ENCODE measurements at regions not wholly inside any gene's neighbourhood (a gene's known extent, or its start where the extent isn't known, plus 50 kb on each side); places are given as distances from the start of the nearest gene placed in this dataset.
A peak's percentile ranks its signal among the peaks of the same experiment; 100 is the strongest.
"Not testable (repeated sequence)": the region's sequence is repeated elsewhere in the genome, so short reads cannot be mapped to it uniquely, and the experiment has no call there.

- no peak for DNase-seq (ENCODE audit: low spot score)
Observed at GRCh38 chr1:242735323-242735722, 210.8 kb upstream of the PLD5 start.

- DNase-seq (ENCODE audit: low spot score) = no peak
Observed at GRCh38 chr1:242731446-242731845, 206.9 kb upstream of the PLD5 start.

DNA sequence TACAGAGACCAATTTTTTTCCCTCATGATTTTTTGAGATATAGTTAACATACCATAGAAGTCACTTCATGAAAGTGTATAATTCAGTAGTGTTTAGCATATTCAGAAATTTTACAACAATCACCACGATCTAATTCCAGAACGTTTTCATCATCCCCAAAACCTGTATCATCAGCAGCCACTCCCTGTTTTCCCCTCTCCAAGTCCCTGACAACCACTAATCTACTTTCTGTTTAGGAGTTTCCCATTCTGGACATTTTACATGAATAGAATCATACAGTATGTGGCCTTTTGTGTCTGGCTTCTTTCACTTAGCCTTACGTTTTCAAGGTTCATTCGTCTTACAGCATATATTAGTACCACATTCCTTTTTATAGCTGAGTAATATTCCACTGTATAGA lies 204.2 kb upstream of the PLD5 start:
- DNase-seq (ENCODE audit: low spot score) = no peak

DNA sequence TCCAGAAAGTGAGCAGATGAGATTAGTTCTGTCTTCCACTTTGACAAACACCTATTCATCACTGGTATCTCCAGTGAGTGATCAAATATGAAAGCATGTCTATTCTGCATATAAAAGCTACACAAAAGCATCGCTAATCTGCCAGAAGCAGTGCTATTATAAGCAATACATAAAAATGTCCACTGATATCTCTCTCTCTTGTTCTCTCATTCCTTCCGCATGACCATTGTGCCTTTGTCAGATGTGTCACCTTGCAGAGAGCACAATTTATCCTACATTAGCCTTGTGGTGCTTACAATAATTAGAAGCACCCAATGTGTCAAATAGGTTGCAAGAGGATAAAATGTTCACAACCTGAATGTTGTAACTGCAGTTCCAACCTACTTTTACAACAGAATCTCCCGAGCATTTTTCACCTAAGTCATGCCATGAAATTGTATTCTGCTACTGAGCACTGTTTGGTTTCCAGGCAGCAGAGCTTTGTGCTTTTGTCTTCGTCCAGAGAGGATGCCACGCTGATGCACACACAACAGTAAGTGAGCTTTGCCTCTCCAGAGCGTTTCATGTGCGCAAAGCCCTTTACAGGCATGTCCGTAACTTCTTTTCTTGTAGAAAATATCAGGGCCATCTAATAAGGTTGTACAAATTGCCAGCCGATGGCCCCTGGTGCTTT lies 198.7 kb upstream of the PLD5 start:
- no peak for DNase-seq (ENCODE audit: low spot score)

DNA sequence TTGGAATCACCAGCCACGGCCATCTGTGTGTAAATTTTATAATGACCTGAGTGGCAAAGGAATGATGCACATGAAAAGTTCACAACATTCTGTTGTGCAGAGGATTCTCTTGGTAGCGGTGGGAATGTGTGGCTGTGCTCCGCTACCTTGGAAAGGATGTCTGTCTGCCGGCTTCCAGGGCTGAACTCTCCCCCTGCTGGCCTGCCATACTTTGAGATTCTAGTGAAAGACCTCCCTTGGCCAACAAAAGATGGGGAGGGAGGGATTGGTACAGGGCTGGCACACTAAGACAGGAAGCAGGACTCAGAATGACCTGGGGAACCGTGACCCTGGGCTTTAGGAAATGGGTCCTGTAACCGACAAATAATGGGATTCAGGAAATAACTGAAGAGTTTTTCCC lies 194.5 kb upstream of the PLD5 start:
- no peak for DNase-seq (ENCODE audit: low spot score)

- DNase-seq (ENCODE audit: low spot score) = no peak
Observed at GRCh38 chr1:242712248-242712647, 187.8 kb upstream of the PLD5 start.

DNA sequence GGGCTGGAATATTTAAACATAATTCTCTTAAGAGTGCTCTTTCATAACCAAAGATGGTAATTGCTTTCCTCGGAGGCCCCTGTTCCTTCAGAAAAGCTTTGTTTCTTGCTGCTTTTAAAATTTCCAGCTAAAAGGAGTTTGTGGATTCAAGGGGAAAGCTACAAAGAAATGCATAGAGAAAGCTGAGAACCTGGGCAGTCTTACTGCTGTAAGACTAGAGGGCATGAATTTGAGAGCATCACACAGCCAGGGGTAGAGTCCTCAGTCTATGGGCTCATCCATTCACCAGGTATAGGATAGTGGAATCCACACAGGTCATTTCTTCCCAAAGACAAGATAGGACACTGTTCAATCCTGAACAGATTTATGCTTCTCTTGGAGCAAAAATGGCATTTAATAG lies 186.3 kb upstream of the PLD5 start:
- no peak for DNase-seq (ENCODE audit: low spot score)

DNA sequence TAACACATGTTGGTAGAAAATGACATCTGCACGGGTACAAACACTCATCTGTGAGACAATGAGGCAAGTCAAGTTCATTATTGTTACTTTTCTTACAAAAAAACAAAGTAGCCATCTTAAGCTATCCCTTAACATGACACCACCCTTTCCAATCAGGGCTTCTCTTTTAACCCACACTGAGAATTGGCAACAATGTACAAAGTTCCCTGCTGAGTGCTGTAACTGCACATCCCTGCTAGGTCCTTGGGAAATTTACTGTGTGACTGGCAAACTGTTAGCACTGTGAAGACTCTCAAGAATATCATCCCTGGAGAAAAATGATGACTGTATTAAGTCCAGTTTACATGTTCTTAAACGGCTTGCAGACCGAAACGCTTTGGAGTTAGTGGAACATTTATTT lies 185.8 kb upstream of the PLD5 start:
- DNase-seq (ENCODE audit: low spot score) = no peak

- no peak for DNase-seq (ENCODE audit: low spot score)
Observed at GRCh38 chr1:242703467-242703866, 179.0 kb upstream of the PLD5 start.

DNA sequence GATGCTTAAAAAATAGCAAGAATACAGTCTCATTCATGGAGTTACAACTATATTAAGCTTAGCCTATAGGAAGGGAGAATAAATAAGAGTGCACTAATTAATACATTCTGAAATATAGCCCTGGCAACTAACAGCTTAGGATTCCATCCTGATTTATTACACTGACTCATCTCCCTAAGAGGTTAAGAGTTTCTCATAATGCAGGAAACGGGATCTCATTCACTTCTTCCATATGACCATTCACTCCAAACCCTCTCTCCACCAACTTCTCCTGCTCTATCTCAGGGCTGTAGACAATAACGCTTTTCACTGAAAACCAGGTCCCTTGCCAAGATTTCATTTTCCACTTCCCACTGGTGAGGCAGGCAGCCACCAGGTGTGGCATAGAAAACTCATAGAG lies 168.5 kb upstream of the PLD5 start:
- no peak for DNase-seq (ENCODE audit: low spot score)

DNA sequence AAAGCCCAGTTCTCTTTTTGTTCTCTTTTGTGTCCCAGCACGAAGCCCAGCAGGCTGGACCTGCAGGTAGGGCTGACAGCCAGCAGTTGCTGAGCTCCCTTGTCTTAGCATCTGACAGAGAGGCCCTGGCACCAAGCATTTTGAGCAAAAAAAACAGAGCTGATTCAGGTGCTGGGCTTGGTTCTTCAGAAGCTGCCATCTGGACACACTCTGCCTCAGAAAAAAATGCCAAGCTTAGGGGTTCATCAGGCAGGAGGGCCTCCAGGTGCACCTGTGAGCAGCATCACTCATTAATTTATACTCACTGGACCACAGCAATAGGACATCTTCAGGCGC lies 167.1 kb upstream of the PLD5 start:
- DNase-seq (ENCODE audit: low spot score) = no peak

GRCh38 chr1:242690849-242691609 lies 166.5 kb upstream of the PLD5 start:
- no peak for DNase-seq (ENCODE audit: low spot score)

DNA sequence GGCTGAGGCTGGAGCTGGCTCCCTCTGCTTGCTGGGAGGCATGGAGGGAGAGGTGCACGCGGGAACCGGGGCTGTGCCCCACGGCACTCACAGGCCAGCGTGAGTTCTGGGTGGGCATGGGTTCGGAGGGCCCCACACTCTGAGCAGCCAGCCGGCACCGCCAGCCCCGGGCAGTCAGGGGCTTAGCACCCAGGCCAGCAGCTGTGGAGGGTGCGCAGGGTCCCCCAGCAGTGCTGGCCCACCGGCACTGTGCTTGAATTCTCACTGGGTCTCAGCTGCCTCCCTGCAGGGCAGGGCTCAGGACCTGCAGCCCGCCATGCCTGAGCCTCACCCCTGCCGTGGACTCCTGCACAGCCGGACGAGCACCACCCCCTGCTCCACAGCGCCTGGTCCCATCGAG lies 164.9 kb upstream of the PLD5 start:
- no peak for DNase-seq (ENCODE audit: low spot score)

- no peak for DNase-seq (ENCODE audit: low spot score)
Observed at GRCh38 chr1:242674951-242675645, 150.6 kb upstream of the PLD5 start.

DNA sequence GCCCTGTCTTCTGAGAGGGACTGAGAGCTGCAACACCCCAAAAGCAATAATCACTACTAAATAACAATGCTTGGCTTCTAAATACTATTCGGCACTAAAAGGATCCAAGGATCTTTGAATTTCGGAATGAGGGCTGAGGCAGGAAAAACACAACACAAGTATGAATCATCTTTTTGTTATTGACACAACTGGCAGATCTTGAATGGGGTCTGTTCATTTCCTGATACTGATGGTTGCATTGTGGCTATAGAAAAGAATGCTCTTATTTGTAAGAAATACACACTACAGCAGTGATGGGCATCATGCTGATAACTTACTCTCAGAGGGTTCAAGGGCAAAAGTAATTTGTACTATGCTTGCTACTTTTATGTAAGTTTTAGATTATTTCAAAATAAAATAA lies 149.2 kb upstream of the PLD5 start:
- DNase-seq (ENCODE audit: low spot score) = no peak

DNA sequence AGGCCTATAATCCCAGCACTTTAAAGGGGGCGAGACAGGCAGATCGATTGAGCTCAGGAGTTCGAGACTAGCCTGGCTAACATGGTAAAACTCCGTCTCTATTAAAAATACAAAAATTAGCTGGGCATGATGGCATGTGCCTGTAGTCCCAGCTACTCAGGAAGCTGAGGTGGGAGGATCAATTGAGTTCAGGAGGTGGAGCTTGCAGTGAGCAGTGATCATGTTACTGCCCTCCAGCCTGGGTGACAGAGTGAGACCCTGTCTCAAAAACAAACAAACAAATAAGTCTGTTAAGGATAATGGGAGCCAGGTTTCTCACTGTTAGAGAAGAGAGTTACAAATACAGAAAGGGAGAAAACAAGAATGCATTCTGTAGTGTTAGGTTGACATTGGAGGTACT lies 148.7 kb upstream of the PLD5 start:
- DNase-seq (ENCODE audit: low spot score) = not testable (repeated sequence)

DNA sequence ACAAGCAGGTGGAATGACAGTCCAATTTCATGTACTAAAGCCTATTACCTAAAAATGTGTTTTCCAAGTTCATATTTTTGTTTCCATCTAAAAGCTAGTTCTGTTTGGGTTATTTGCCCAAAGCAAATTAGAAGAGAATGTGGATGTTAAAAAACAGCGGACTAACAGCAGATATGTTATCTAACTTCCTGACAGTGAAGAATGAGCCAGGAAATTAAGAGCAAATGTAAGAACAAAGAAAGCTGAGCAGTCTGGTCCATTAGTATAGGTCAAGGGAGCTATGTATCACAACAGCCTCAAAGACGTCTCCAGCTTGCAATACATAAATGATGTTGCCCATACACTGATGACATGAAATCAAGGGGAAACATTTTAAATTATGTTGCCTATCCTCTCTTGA lies 145.5 kb upstream of the PLD5 start:
- no peak for DNase-seq (ENCODE audit: low spot score)

DNA sequence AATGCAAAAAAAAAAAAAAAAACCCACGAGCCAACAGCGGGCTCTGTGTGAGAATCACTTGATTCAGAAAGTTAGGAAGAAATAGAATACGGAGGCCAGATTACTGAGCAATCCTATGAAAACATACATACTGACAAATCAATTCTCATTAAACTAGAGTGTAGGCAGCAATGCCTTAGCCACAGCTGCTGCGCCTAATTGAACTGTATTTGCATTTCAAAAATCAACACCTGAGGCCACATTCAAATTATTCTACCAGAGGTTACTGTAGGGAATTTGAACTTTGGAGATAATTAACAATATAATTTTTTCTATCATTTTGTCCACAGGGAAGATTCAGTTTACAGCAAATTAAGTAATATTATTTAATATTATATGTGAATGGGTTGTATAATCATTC lies 138.4 kb upstream of the PLD5 start:
- no peak for DNase-seq (ENCODE audit: low spot score)

GRCh38 chr1:242653772-242654171 lies 129.3 kb upstream of the PLD5 start:
- DNase-seq (ENCODE audit: low spot score) = not testable (repeated sequence)

- peak; percentile 23 for DNase-seq (ENCODE audit: low spot score)
Observed at GRCh38 chr1:242651817-242652216, 127.3 kb upstream of the PLD5 start.

- DNase-seq (ENCODE audit: low spot score) = no peak
Observed at GRCh38 chr1:242641461-242641860, 117.0 kb upstream of the PLD5 start.

DNA sequence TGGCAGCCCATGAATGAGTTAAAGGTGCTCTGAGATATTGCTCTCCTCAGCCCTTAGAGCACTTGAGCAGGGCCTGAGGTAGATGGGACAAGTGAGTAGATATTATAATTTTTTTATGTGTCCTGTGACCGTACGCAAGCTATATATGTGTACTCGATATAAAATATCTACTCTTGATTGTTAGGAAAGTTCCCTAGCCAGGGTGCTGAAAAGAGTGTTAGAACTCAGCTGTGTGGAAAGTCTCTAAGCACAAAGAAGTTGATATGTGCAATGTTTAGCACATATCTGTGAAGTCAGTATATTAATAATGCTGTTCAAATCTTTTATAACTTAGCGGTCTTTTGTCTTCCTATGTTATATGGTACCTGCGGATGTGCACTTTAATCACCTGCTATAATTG lies 114.6 kb upstream of the PLD5 start:
- DNase-seq (ENCODE audit: low spot score) = no peak

DNA sequence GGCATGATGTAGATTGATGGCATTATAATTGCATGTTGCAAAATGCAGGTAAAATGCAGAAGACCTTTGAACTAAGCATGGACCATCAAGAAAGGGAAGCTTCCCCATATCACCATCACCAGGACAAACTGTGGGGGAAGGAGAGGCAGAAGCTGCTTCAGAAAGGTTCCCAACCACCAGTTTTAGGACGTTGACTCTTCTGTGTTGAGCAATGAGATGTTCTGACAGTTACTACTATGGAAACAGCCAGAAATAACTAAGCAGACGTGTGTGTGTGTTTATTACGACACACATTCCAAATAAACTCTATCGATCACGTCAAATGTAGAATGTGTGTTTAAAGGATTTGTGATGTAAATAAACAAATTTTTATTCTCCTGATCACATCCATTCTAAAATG lies 110.2 kb upstream of the PLD5 start:
- DNase-seq (ENCODE audit: low spot score) = no peak

All from SK-N-DZ (cell line).